GM23338 (cell line): ENCODE measurements at regions not wholly inside any gene's neighbourhood (a gene's known extent, or its start where the extent isn't known, plus 50 kb on each side); places are given as distances from the start of the nearest gene placed in this dataset.

Experiments used
- ATAC-seq: fragments of 200-7000 bp; cut with Tn5 transposase; 3 replicates; pipeline ENCODE4 v1.9.1; 2020
- DNase-seq: peaks from one replicate; pipeline ENCODE4 v3.0.0-alpha.2; 2015; ENCODE audit warnings: low spot score
- H2AFZ ChIP-seq: fragments of 200-600 bp; sonication (generic); 2 replicates; pipeline ENCODE4 v1.8.0; 2016; ENCODE audit warnings: antibody characterized with exemption, mild to moderate bottlenecking, moderate library complexity
- H3F3A ChIP-seq: fragments of 200-600 bp; sonication (generic); replicated peaks from 2 replicates; pipeline ENCODE4 v1.8.0; 2017; ENCODE audit warnings: antibody characterized with exemption, mixed run types, low read depth
- H3K27ac ChIP-seq: fragments of 200-600 bp; sonication (generic); 2 replicates; pipeline ENCODE4 v1.6.1; 2016; ENCODE audit warnings: low read depth
- H3K27me3 ChIP-seq: fragments of 200-600 bp; sonication (generic); 2 replicates; pipeline ENCODE4 v1.8.0; 2016; ENCODE audit warnings: mild to moderate bottlenecking, mixed run types, moderate library complexity; ENCODE audit not compliant: insufficient read depth
- H3K36me3 ChIP-seq: fragments of 200-600 bp; sonication (generic); 2 replicates; pipeline ENCODE4 v1.8.0; 2016; ENCODE audit warnings: mild to moderate bottlenecking; ENCODE audit not compliant: insufficient read depth
- H3K4me1 ChIP-seq: fragments of 200-600 bp; sonication (generic); 2 replicates; pipeline ENCODE4 v1.8.0; 2016; ENCODE audit warnings: mild to moderate bottlenecking, moderate library complexity; ENCODE audit not compliant: insufficient read depth
- H3K4me2 ChIP-seq: fragments of 200-600 bp; sonication (generic); 2 replicates; pipeline ENCODE4 v1.7.1; 2017; ENCODE audit warnings: mixed run types
- H3K4me3 ChIP-seq: fragments of 200-600 bp; sonication (generic); 2 replicates; pipeline ENCODE4 v1.6.1; 2016; ENCODE audit warnings: mixed run types
- H3K79me2 ChIP-seq: fragments of 200-600 bp; sonication (generic); replicated peaks from 2 replicates; pipeline ENCODE4 v1.8.0; 2017; ENCODE audit warnings: mild to moderate bottlenecking; ENCODE audit not compliant: insufficient read depth
- H3K9me2 ChIP-seq: fragments of 200-600 bp; sonication (generic); 2 replicates; pipeline ENCODE4 v1.8.0; 2017; ENCODE audit not compliant: insufficient read depth
- H4K20me1 ChIP-seq: fragments of 200-600 bp; sonication (generic); replicated peaks from 2 replicates; pipeline ENCODE4 v1.8.0; 2017; ENCODE audit warnings: mild to moderate bottlenecking; ENCODE audit not compliant: insufficient read depth
- H3K27ac Mint-ChIP-seq: 2 replicates; pipeline ENCODE4 v1.8.0; 2020; ENCODE audit warnings: inconsistent platforms, mild to moderate bottlenecking, moderate library complexity, mixed read lengths
- H3K27me3 Mint-ChIP-seq: 3 replicates; pipeline ENCODE4 v1.8.0; 2022; ENCODE audit warnings: low read depth, mild to moderate bottlenecking, moderate library complexity, mixed read lengths, inconsistent platforms; ENCODE audit not compliant: insufficient read depth, poor library complexity
- H3K36me3 Mint-ChIP-seq: 3 replicates; pipeline ENCODE4 v1.8.0; 2021; ENCODE audit warnings: low read depth, mild to moderate bottlenecking, inconsistent platforms, moderate library complexity, mixed read lengths
- H3K4me1 Mint-ChIP-seq: 3 replicates; pipeline ENCODE4 v1.8.0; 2020; ENCODE audit warnings: mild to moderate bottlenecking, inconsistent platforms, mixed read lengths
- H3K4me3 Mint-ChIP-seq: 3 replicates; pipeline ENCODE4 v1.8.0; 2021; ENCODE audit warnings: moderate library complexity, mild to moderate bottlenecking, inconsistent platforms, mixed read lengths
- H3K9me3 Mint-ChIP-seq: 3 replicates; pipeline ENCODE4 v1.8.0; 2020; ENCODE audit warnings: moderate library complexity, mild to moderate bottlenecking, inconsistent platforms, mixed read lengths
- CREB1 ChIP-seq: fragments of 250-450 bp; sonication (Bioruptor Pico); IDR thresholded peaks from 2 replicates; pipeline ENCODE4 v1.5.0; 2020; ENCODE audit warnings: low read depth, mild to moderate bottlenecking, moderate library complexity
- ETS1 ChIP-seq: IDR thresholded peaks from 2 replicates; pipeline ENCODE4 v1.6.1; 2016; ENCODE audit warnings: antibody characterized with exemption
- EZH2 ChIP-seq: fragments of 200-600 bp; sonication (generic); IDR thresholded peaks from one replicate; pipeline ENCODE4 v1.8.0; 2017; ENCODE audit warnings: antibody characterized with exemption, mild to moderate bottlenecking, low read depth; ENCODE audit not compliant: unreplicated experiment
- EZH2phosphoT487 ChIP-seq: fragments of 200-600 bp; sonication (generic); IDR thresholded peaks from one replicate; pipeline ENCODE4 v1.8.1; 2018; ENCODE audit warnings: antibody characterized with exemption; ENCODE audit not compliant: unreplicated experiment
- JUNB ChIP-seq: IDR thresholded peaks from one replicate; pipeline ENCODE4 v1.6.1; 2016; ENCODE audit warnings: antibody characterized with exemption; ENCODE audit not compliant: unreplicated experiment
- NANOG ChIP-seq: IDR thresholded peaks from 2 replicates; pipeline ENCODE4 v1.6.1; 2016; ENCODE audit warnings: antibody characterized with exemption, borderline replicate concordance
- POLR2AphosphoS5 ChIP-seq: IDR thresholded peaks from 2 replicates; pipeline ENCODE4 v1.6.1; 2016; ENCODE audit warnings: antibody characterized with exemption, low read depth
- REST ChIP-seq: IDR thresholded peaks from one replicate; pipeline ENCODE4 v1.6.1; 2018; ENCODE audit warnings: antibody characterized with exemption; ENCODE audit not compliant: unreplicated experiment
- STAT1 ChIP-seq: IDR thresholded peaks from one replicate; pipeline ENCODE4 v1.6.1; 2016; ENCODE audit warnings: antibody characterized with exemption; ENCODE audit not compliant: unreplicated experiment
- ZNF114 ChIP-seq: fragments of 250-450 bp; sonication (Bioruptor Pico); IDR thresholded peaks from 2 replicates; pipeline ENCODE4 v1.5.0; 2020; ENCODE audit warnings: mild to moderate bottlenecking, moderate library complexity
- ZNF331 ChIP-seq: fragments of 250-450 bp; sonication (Bioruptor Pico); IDR thresholded peaks from 2 replicates; pipeline ENCODE4 v1.5.0; 2020; ENCODE audit warnings: low read depth, mild to moderate bottlenecking, moderate library complexity
- ZNF462 ChIP-seq: fragments of 250-450 bp; sonication (Bioruptor Pico); IDR thresholded peaks from 2 replicates; pipeline ENCODE4 v1.5.0; 2020; ENCODE audit warnings: mild to moderate bottlenecking, moderate library complexity
- TF ChIP-seq, protein P1 (sequence below), 2 experiments: fragments of 200-600 bp in 1 of 2; sonication (generic) in 1 of 2; conservative IDR thresholded peaks; 2 replicates each; pipeline versions ENCODE4 v1.5.1 to v1.6.1; 2016 to 2017; ENCODE audit warnings: antibody characterized with exemption in 2 of 2, low read depth in 2 of 2, mild to moderate bottlenecking in 2 of 2, moderate library complexity in 1 of 2

GRCh38 chr1:2866422-2867086 is 65.1 kb upstream of the TTC34 start:
- Mint-ChIP-seq H3K4me3 (no peak overlapping the region), H3K27me3 (peaks cover 9% of the 10 kb centered on the region), H3K4me1 (no peaks in the 10 kb centered on the region), H3K9me3 (peaks cover 67% of the 10 kb centered on the region), H3K36me3 (peaks cover 10% of the 10 kb centered on the region; the same call in 2 of the 3 replicates), H3K27ac (no peak overlapping the region)
- Histone ChIP-seq H3K27me3 (no peaks in the 10 kb centered on the region), H3K36me3 (no peaks in the 10 kb centered on the region), H3K79me2 (no peaks in the 10 kb centered on the region), H3K4me3 (no peak overlapping the region), H3K4me1 (no peaks in the 10 kb centered on the region), H3K27ac (no peak overlapping the region), H4K20me1 (no peaks in the 10 kb centered on the region), H3K4me2 (no peak overlapping the region), H2AFZ (no peak overlapping the region), H3F3A (no peaks in the 10 kb centered on the region), H3K9me2 (no peaks in the 10 kb centered on the region)
- ATAC-seq (no peak), DNase-seq (no peak)
- TF ChIP-seq ZNF462 (CRISPR knock-in tag), result no peak
- no peak for TF ChIP-seq NANOG
- TF ChIP-seq JUNB, result no peak
- TF ChIP-seq CREB1 (CRISPR knock-in tag), result no peak
- no peak for TF ChIP-seq ZNF331
- TF ChIP-seq, protein P1, sequence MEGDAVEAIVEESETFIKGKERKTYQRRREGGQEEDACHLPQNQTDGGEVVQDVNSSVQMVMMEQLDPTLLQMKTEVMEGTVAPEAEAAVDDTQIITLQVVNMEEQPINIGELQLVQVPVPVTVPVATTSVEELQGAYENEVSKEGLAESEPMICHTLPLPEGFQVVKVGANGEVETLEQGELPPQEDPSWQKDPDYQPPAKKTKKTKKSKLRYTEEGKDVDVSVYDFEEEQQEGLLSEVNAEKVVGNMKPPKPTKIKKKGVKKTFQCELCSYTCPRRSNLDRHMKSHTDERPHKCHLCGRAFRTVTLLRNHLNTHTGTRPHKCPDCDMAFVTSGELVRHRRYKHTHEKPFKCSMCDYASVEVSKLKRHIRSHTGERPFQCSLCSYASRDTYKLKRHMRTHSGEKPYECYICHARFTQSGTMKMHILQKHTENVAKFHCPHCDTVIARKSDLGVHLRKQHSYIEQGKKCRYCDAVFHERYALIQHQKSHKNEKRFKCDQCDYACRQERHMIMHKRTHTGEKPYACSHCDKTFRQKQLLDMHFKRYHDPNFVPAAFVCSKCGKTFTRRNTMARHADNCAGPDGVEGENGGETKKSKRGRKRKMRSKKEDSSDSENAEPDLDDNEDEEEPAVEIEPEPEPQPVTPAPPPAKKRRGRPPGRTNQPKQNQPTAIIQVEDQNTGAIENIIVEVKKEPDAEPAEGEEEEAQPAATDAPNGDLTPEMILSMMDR (conservative IDR thresholded peaks at IDR 0.05; ENCODE audit: low read depth in 2 of 2), result no peak
- no peak for TF ChIP-seq ETS1
- no peak for TF ChIP-seq ZNF114 (CRISPR knock-in tag)
- no peak for TF ChIP-seq POLR2AphosphoS5
- no peak for TF ChIP-seq EZH2
- no peak for TF ChIP-seq EZH2phosphoT487
- TF ChIP-seq REST, result no peak
- TF ChIP-seq STAT1, result no peak
